Testis (tissue), 2 donors: ENCODE measurements at regions not wholly inside any gene's neighbourhood (a gene's known extent, or its start where the extent isn't known, plus 50 kb on each side); places are given as distances from the start of the nearest gene placed in this dataset.

Source experiments
- CTCF ChIP-seq, 3 experiments: fragments of 450-650 bp in 2 of 3; fragments of 200-600 bp in 1 of 3; sonication (generic) in 1 of 3; IDR thresholded peaks; one replicate each; pipeline ENCODE4 v1.5.1; 2016 to 2019; ENCODE audit warnings: antibody characterized with exemption in 3 of 3, mild to moderate bottlenecking in 2 of 3, moderate library complexity in 1 of 3
- POLR2A ChIP-seq: fragments of 450-650 bp; IDR thresholded peaks from one replicate; pipeline ENCODE4 v1.6.1; 2017; ENCODE audit warnings: antibody characterized with exemption, mild to moderate bottlenecking, moderate library complexity

- TF ChIP-seq CTCF (IDR thresholded peaks at IDR 0.05) (no peak), POLR2A (no peak)
Measured at GRCh38 chr7:138196971-138197896, 121.0 kb downstream of the AKR1D1 start.
